Common myeloid progenitor, CD34-positive (primary cell): ENCODE measurements at regions not wholly inside any gene's neighbourhood (a gene's known extent, or its start where the extent isn't known, plus 50 kb on each side); places are given as distances from the start of the nearest gene placed in this dataset.

Source experiments
- CTCF ChIA-PET: fragments of 350-600 bp; sonication (Branson Sonifier 250); formaldehyde crosslinking; loops from one replicate; lab custom pipeline; 2021; ENCODE audit warnings: antibody characterized with exemption; lab: Charles Lee
- POLR2A ChIA-PET: fragments of 350-600 bp; sonication (Branson Sonifier 250); formaldehyde crosslinking; loops from one replicate; lab custom pipeline; 2021; ENCODE audit warnings: antibody characterized with exemption; lab: Charles Lee
- DNase-seq, 3 donors: peaks; one replicate each; pipeline versions ENCODE4 v3.0.0 to v3.0.0-alpha.2; 2013
- H3K27ac ChIP-seq, 2 experiments: 1 replicate in 1 of 2; 2 replicates in 1 of 2; pipeline ENCODE4 v1.7.0; 2013; ENCODE audit warnings: inconsistent platforms in 2 of 2, low read length in 2 of 2, mild to moderate bottlenecking in 2 of 2, low read depth in 1 of 2, moderate library complexity in 1 of 2; ENCODE audit not compliant: severe bottlenecking in 2 of 2, insufficient read depth in 1 of 2, poor library complexity in 1 of 2
- H3K27me3 ChIP-seq, 5 experiments: replicated peaks in 2 of 5; 1 replicate in 3 of 5; 2 replicates in 2 of 5; pipeline versions ENCODE4 v1.6.1 to v1.7.0; 2013; ENCODE audit warnings: low read length in 4 of 5, mild to moderate bottlenecking in 2 of 5, moderate library complexity in 2 of 5, inconsistent platforms in 1 of 5; ENCODE audit not compliant: insufficient read depth in 5 of 5, control insufficient read depth in 4 of 5
- H3K36me3 ChIP-seq, 4 experiments: 1 replicate in 2 of 4; 2 replicates in 2 of 4; pipeline versions ENCODE4 v1.6.1 to v1.7.0; 2013; ENCODE audit warnings: low read length in 3 of 4, control low read depth in 1 of 4, mild to moderate bottlenecking in 1 of 4; ENCODE audit not compliant: control insufficient read depth in 4 of 4, insufficient read depth in 4 of 4
- H3K4me1 ChIP-seq, 4 experiments: 1 replicate in 3 of 4; 2 replicates in 1 of 4; pipeline versions ENCODE4 v1.6.1 to v1.7.1; 2013; ENCODE audit warnings: low read length in 3 of 4, mild to moderate bottlenecking in 3 of 4, control low read depth in 1 of 4, inconsistent platforms in 1 of 4, moderate library complexity in 1 of 4; ENCODE audit not compliant: control insufficient read depth in 4 of 4, insufficient read depth in 4 of 4; ENCODE audit errors: control extremely low read depth in 1 of 4
- H3K4me3 ChIP-seq, 7 experiments: 1 replicate in 4 of 7; 2 replicates in 3 of 7; pipeline versions ENCODE4 v1.5.1 to v1.7.0; 2013; ENCODE audit warnings: mild to moderate bottlenecking in 7 of 7, low read length in 6 of 7, moderate library complexity in 6 of 7, inconsistent platforms in 2 of 7, low read depth in 2 of 7, control low read depth in 1 of 7; ENCODE audit not compliant: insufficient read depth in 4 of 7, control insufficient read depth in 1 of 7; ENCODE audit errors: extremely low read depth in 1 of 7
- H3K9me3 ChIP-seq, 5 experiments: 1 replicate in 4 of 5; 2 replicates in 1 of 5; pipeline versions ENCODE4 v1.6.1 to v1.7.1; 2013; ENCODE audit warnings: low read length in 4 of 5, mild to moderate bottlenecking in 2 of 5, inconsistent platforms in 1 of 5, low read depth in 1 of 5, moderate library complexity in 1 of 5; ENCODE audit not compliant: control insufficient read depth in 4 of 5, insufficient read depth in 2 of 5; ENCODE audit errors: control extremely low read depth in 1 of 5
- WGBS: methylation state at CpG from one replicate; pipeline ENCODE4 v1.1.5; 2013; ENCODE audit not compliant: insufficient coverage; 5-methylcytosine and 5-hydroxymethylcytosine counted together

- Histone ChIP-seq H3K36me3 (no peaks in the 10 kb centered on the region), H3K27ac (no peak overlapping the region), H3K9me3 (no peaks in the 10 kb centered on the region), H3K4me3 (no peak overlapping the region), H3K4me1 (no peaks in the 10 kb centered on the region), H3K27me3 (no peaks in the 10 kb centered on the region)
- CTCF ChIA-PET, result interaction anchor here (1.5 to 3.7 kb wide), 2 partner anchors 9 to 12 kb away, joined by 3 to 19 read pairs; no protein-coding TSS in a partner anchor
- DNase-seq, result no peak
- 100% methylated on average over 2 of the region's 2 CpGs for WGBS
- POLR2A ChIA-PET, result no interaction called here
Observed at GRCh38 chr1:99469550-99469971, 176.4 kb upstream of the PALMD start.

GRCh38 chr1:99472893-99473292 lies 173.0 kb upstream of the PALMD start:
- POLR2A ChIA-PET, result no interaction called here
- no peaks in the 10 kb centered on the region for H3K4me1 ChIP-seq
- CTCF ChIA-PET, result interaction anchor here (3.7 kb wide), 1 partner anchor 9 kb away, joined by 19 read pairs; no protein-coding TSS in a partner anchor
- no peaks in the 10 kb centered on the region for H3K9me3 ChIP-seq
- H3K36me3 ChIP-seq, result no peaks in the 10 kb centered on the region
- H3K27ac ChIP-seq, result no peak overlapping the region
- 98% methylated on average over 4 of the region's 4 CpGs for WGBS
- no peak overlapping the region for H3K4me3 ChIP-seq
- H3K27me3 ChIP-seq, result no peaks in the 10 kb centered on the region
- no peak for DNase-seq

- DNase-seq, result no peak
- 100% methylated on average over 1 of the region's 1 CpG for WGBS
- POLR2A ChIA-PET, result no interaction called here
- Histone ChIP-seq H3K4me1 (no peaks in the 10 kb centered on the region), H3K4me3 (no peak overlapping the region), H3K36me3 (no peaks in the 10 kb centered on the region), H3K9me3 (no peaks in the 10 kb centered on the region), H3K27me3 (no peaks in the 10 kb centered on the region), H3K27ac (no peak overlapping the region)
- CTCF ChIA-PET, result no interaction called here
Observed at GRCh38 chr1:99474350-99474893, 171.5 kb upstream of the PALMD start.

GRCh38 chr1:99476058-99476457 lies 169.9 kb upstream of the PALMD start:
- H3K9me3 ChIP-seq, result no peaks in the 10 kb centered on the region
- H3K27ac ChIP-seq, result no peak overlapping the region
- no peaks in the 10 kb centered on the region for H3K4me1 ChIP-seq
- H3K27me3 ChIP-seq, result no peaks in the 10 kb centered on the region
- WGBS, result 80% methylated on average over 2 of the region's 3 CpGs
- DNase-seq, result no peak
- no peaks in the 10 kb centered on the region for H3K36me3 ChIP-seq
- ChIA-PET POLR2A (no interaction called here), CTCF (no interaction called here)
- no peak overlapping the region for H3K4me3 ChIP-seq

GRCh38 chr1:99481391-99481996 lies 164.4 kb upstream of the PALMD start:
- peak; percentile 53 to 71 (median 68) for DNase-seq
- CTCF ChIA-PET, result interaction anchor here (0.6 to 5.0 kb wide), 12 partner anchors 10 to 732 kb away, joined by 3 to 38 read pairs (median 4); no protein-coding TSS in a partner anchor
- Histone ChIP-seq H3K4me1 (no peaks in the 10 kb centered on the region), H3K9me3 (no peaks in the 10 kb centered on the region), H3K27ac (no peak overlapping the region), H3K4me3 (no peak overlapping the region), H3K36me3 (no peaks in the 10 kb centered on the region), H3K27me3 (no peaks in the 10 kb centered on the region)
- POLR2A ChIA-PET, result no interaction called here

GRCh38 chr1:99482286-99482685 lies 163.6 kb upstream of the PALMD start:
- 100% methylated on average over 1 of the region's 2 CpGs for WGBS

GRCh38 chr1:99482750-99483149 lies 163.2 kb upstream of the PALMD start:
- no peaks in the 10 kb centered on the region for H3K4me1 ChIP-seq
- no peak overlapping the region for H3K27ac ChIP-seq
- no peak overlapping the region for H3K4me3 ChIP-seq
- WGBS, result 100% methylated on average over 3 of the region's 4 CpGs
- DNase-seq, result no peak
- H3K36me3 ChIP-seq, result no peaks in the 10 kb centered on the region
- ChIA-PET CTCF (interaction anchor here (0.8 to 5.0 kb wide), 8 partner anchors 11 to 737 kb away, joined by 3 to 38 read pairs (median 8); no protein-coding TSS in a partner anchor), POLR2A (no interaction called here)
- no peaks in the 10 kb centered on the region for H3K27me3 ChIP-seq
- H3K9me3 ChIP-seq, result no peaks in the 10 kb centered on the region

More at GRCh38 chr1:99482286-99482685, 163.6 kb upstream of the PALMD start:
- Histone ChIP-seq H3K4me1 (no peaks in the 10 kb centered on the region), H3K9me3 (no peaks in the 10 kb centered on the region), H3K27ac (no peak overlapping the region), H3K27me3 (no peaks in the 10 kb centered on the region), H3K36me3 (no peaks in the 10 kb centered on the region), H3K4me3 (no peak overlapping the region)
- CTCF ChIA-PET, result interaction anchor here (0.6 to 5.0 kb wide), 11 partner anchors 11 to 733 kb away, joined by 3 to 38 read pairs (median 4); no protein-coding TSS in a partner anchor
- DNase-seq, result no peak
- POLR2A ChIA-PET, result no interaction called here
